Osteoblast (primary cell): ENCODE measurements at regions not wholly inside any gene's neighbourhood (a gene's known extent, or its start where the extent isn't known, plus 50 kb on each side); places are given as distances from the start of the nearest gene placed in this dataset.

ENCODE experiments used
- DNase-seq: peaks from one replicate; pipeline ENCODE4 v3.0.0; 2011; ENCODE audit warnings: low spot score, mixed read lengths; ENCODE audit not compliant: insufficient read length; ENCODE audit errors: missing footprints
- H2AFZ ChIP-seq: 2 replicates; pipeline ENCODE4 v1.6.0; 2011; ENCODE audit warnings: mild to moderate bottlenecking, low read length
- H3K27ac ChIP-seq: 2 replicates; pipeline ENCODE4 v1.5.1; 2011; ENCODE audit warnings: mild to moderate bottlenecking, low read depth, low read length, moderate library complexity
- H3K27me3 ChIP-seq: 2 replicates; pipeline ENCODE4 v1.6.0; 2012; ENCODE audit warnings: mild to moderate bottlenecking, control low read depth, inconsistent platforms, low read length, moderate library complexity; ENCODE audit not compliant: insufficient read depth
- H3K36me3 ChIP-seq: 2 replicates; pipeline ENCODE4 v1.5.1; 2011; ENCODE audit warnings: mild to moderate bottlenecking, low read length, control low read depth, moderate library complexity; ENCODE audit not compliant: insufficient read depth
- H3K4me1 ChIP-seq: 2 replicates; pipeline ENCODE4 v1.5.1; 2011; ENCODE audit warnings: mild to moderate bottlenecking, low read length, control low read depth, moderate library complexity; ENCODE audit not compliant: insufficient read depth
- H3K4me2 ChIP-seq: 2 replicates; pipeline ENCODE4 v1.6.0; 2011; ENCODE audit warnings: mild to moderate bottlenecking, low read length; ENCODE audit not compliant: insufficient read depth
- H3K4me3 ChIP-seq: fragments of 200-600 bp; sonication (generic); 3 replicates; pipeline ENCODE4 v1.5.1; 2012; ENCODE audit warnings: mild to moderate bottlenecking, low read length, inconsistent platforms; ENCODE audit not compliant: insufficient read depth
- H3K79me2 ChIP-seq: 2 replicates; pipeline ENCODE4 v1.6.0; 2012; ENCODE audit warnings: mild to moderate bottlenecking, low read length, control low read depth, inconsistent platforms; ENCODE audit not compliant: insufficient read depth
- H3K9me3 ChIP-seq: 2 replicates; pipeline ENCODE4 v1.5.1; 2011; ENCODE audit warnings: low read depth, low read length, control low read depth
- H4K20me1 ChIP-seq: 2 replicates; pipeline ENCODE4 v1.6.0; 2012; ENCODE audit warnings: mild to moderate bottlenecking, low read length, control low read depth; ENCODE audit not compliant: insufficient read depth
- TF ChIP-seq, protein P1 (sequence below): IDR thresholded peaks from 2 replicates; pipeline ENCODE4 v1.5.1; 2011; ENCODE audit warnings: mild to moderate bottlenecking, low read depth, low read length, moderate library complexity; ENCODE audit errors: extremely low read depth

DNA sequence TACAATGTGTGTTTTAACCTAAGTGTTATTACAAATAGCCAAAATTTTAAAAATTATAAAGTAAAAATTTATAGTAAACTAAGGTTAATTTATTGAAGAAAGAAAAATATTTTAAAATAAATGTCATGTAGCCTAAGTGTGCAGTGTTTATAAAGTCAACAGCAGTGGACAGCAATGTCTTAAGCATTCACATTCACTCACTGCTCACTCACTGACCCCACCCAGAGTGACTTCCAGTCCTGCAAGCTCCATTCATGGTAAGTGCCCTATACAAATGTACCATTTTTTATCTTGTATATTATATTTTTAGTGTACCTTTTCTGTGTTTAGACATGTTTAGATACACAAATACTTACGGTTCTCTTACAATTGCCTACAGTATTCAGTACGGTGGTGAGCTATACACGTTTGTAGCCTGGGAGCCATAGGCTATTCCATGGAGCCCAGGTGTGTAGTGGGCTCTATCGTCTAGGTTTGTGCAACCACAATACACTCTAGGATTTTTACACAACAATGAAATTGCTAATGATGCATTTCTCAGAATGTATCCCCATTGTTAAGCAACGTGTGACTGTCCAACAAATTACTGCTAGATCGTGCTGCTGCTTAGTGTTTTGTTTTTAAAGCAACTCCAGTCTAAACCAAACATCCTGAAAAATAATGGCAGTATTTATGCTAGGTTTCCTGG is 108.9 kb upstream of the NAMPT start:
- Histone ChIP-seq H3K27me3 (peaks cover 27% of the 10 kb centered on the region), H3K4me1 (no peaks in the 10 kb centered on the region)
- DNase-seq, result no peak

DNA sequence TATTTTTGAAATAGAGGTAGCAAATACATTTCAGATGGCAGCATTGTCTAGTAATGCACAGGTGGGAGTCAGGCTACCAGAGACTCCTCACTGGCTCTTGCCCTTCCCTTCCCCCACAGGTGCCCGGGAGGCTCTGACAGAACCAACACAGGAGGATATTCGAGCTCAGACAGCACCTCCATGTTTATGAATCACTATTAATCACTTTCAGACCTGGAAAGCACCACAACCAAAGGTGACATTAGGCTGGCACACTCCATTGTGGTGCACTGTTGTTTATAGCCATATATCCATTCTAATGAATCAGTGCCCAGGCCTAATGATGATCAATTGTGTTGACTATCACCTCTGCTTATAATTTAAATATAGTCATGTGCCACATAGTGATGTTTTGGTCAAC is 107.8 kb upstream of the NAMPT start:
- H3K36me3 ChIP-seq, result no peaks in the 10 kb centered on the region
- no peak overlapping the region for H3K27ac ChIP-seq
- H3K4me2 ChIP-seq, result no peak overlapping the region
- no peaks in the 10 kb centered on the region for H4K20me1 ChIP-seq
- H3K4me3 ChIP-seq, result no peak overlapping the region
- TF ChIP-seq, protein P1, sequence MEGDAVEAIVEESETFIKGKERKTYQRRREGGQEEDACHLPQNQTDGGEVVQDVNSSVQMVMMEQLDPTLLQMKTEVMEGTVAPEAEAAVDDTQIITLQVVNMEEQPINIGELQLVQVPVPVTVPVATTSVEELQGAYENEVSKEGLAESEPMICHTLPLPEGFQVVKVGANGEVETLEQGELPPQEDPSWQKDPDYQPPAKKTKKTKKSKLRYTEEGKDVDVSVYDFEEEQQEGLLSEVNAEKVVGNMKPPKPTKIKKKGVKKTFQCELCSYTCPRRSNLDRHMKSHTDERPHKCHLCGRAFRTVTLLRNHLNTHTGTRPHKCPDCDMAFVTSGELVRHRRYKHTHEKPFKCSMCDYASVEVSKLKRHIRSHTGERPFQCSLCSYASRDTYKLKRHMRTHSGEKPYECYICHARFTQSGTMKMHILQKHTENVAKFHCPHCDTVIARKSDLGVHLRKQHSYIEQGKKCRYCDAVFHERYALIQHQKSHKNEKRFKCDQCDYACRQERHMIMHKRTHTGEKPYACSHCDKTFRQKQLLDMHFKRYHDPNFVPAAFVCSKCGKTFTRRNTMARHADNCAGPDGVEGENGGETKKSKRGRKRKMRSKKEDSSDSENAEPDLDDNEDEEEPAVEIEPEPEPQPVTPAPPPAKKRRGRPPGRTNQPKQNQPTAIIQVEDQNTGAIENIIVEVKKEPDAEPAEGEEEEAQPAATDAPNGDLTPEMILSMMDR, result no peak
- peaks cover 25% of the 10 kb centered on the region for H3K27me3 ChIP-seq
- H2AFZ ChIP-seq, result no peak overlapping the region
- H3K9me3 ChIP-seq, result no peaks in the 10 kb centered on the region
- H3K4me1 ChIP-seq, result no peaks in the 10 kb centered on the region
- no peaks in the 10 kb centered on the region for H3K79me2 ChIP-seq
- DNase-seq, result no peak

More for the DNA sequence above, 108.9 kb upstream of the NAMPT start:
- Histone ChIP-seq H3K27ac (no peak overlapping the region), H4K20me1 (no peaks in the 10 kb centered on the region), H3K36me3 (no peaks in the 10 kb centered on the region), H3K4me3 (no peak overlapping the region), H2AFZ (no peak overlapping the region), H3K4me2 (no peak overlapping the region), H3K79me2 (no peaks in the 10 kb centered on the region), H3K9me3 (no peaks in the 10 kb centered on the region)
- TF ChIP-seq, protein P1, result no peak

DNA sequence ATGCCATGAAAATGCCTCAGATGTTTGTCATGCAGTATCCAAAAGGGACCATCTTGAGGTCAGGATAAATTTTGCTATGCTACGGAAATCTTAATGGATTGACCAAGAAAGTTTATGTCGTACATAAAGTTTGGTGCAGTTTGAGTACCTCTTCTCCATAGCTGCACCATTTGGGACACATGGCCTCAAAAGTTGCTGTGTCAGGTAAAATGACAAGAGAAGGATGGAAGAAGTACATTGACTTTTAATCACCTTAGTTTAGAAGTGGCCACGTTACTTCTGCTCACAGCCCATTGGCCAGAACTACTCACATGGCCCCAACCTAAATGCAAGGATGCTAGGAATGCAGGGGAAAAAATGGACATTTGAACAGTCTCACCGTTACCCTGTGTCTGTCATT is 107.4 kb upstream of the NAMPT start:
- H3K27me3 ChIP-seq, result peaks cover 23% of the 10 kb centered on the region
- no peak overlapping the region for H2AFZ ChIP-seq
- TF ChIP-seq, protein P1, result no peak
- H3K4me3 ChIP-seq, result no peak overlapping the region
- DNase-seq, result no peak
- H3K4me1 ChIP-seq, result no peaks in the 10 kb centered on the region
- no peaks in the 10 kb centered on the region for H4K20me1 ChIP-seq
- no peak overlapping the region for H3K4me2 ChIP-seq
- H3K27ac ChIP-seq, result no peak overlapping the region
- no peaks in the 10 kb centered on the region for H3K9me3 ChIP-seq
- H3K79me2 ChIP-seq, result no peaks in the 10 kb centered on the region
- no peaks in the 10 kb centered on the region for H3K36me3 ChIP-seq

DNA sequence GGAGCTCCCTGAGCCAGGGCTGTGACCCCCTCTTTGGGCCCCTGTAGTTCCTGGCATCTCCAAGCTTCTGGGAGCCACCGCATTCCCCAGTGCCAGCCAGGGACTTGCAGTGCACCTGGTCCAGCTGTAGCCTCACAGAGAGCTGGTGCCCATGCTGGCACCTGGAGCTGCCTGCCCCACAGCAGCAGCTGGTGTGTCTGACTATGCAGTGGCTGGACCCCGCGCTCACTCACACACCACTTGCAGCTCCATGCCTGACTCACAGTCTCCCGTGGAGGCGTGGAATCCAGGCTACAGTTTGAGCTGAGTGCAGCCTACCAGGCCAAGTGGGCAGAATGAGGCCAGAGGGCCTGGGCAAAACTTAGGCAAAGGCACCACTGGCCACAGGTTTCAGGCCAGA is 102.2 kb upstream of the NAMPT start:
- no peak overlapping the region for H3K27ac ChIP-seq
- H2AFZ ChIP-seq, result no peak overlapping the region
- H3K4me2 ChIP-seq, result no peak overlapping the region
- H3K36me3 ChIP-seq, result no peaks in the 10 kb centered on the region
- no peaks in the 10 kb centered on the region for H3K79me2 ChIP-seq
- TF ChIP-seq, protein P1, result no peak
- no peaks in the 10 kb centered on the region for H4K20me1 ChIP-seq
- peaks cover 7% of the 10 kb centered on the region for H3K27me3 ChIP-seq
- H3K9me3 ChIP-seq, result no peaks in the 10 kb centered on the region
- no peak for DNase-seq
- H3K4me1 ChIP-seq, result no peaks in the 10 kb centered on the region
- no peak overlapping the region for H3K4me3 ChIP-seq
